NCI-H748 treated with DMSO at 0.1 percent for 48 hours (cell line): ENCODE measurements at regions not wholly inside any gene's neighbourhood (a gene's known extent, or its start where the extent isn't known, plus 50 kb on each side); places are given as distances from the start of the nearest gene placed in this dataset.

Experiments used
- DNase-seq: peaks from one replicate; lab custom pipeline; 2025; lab: John Stamatoyannopoulos, UW

DNA sequence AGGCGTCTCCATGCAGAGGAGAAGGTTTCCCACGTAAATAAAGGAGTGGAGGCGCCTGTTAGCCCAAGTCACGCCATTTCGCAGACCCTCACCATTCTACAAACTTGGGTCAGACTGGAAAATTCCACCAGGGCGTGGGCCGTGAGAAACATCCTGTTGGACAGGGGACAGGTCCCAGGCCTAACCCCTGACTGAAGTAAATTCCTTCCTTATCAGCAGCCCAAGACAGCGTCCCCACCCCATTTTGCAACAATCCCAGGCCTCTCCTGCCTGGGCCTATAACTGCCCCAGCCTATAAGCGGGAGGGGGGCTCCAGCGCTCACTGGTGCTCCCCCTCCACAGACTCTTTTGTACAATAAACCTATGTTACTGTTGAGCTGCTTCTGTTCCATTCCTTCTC lies 57.3 kb upstream of the CBLN2 start:
- no peak for DNase-seq
